ENCODE measurements at regions not wholly inside any gene's neighbourhood (a gene's known extent, or its start where the extent isn't known, plus 50 kb on each side); places are given as distances from the start of the nearest gene placed in this dataset.

GRCh38 chr3:191912616-191913204, 451.7 kb downstream of the PYDC2 start:
- Histone ChIP-seq H2AFZ (ENCODE audit: insufficient read depth, low read depth, low read length, poor library complexity, severe bottlenecking) (no peak overlapping the region), H3K4me3 (replicated peaks in 1 of 3; ENCODE audit: low read depth in 2 of 3, low read length in 3 of 3) (no peak overlapping the region), H3K9ac (ENCODE audit: insufficient read depth, low read length, poor library complexity, severe bottlenecking) (no peak overlapping the region), H3K27me3 (ENCODE audit: control insufficient read depth in 2 of 2, insufficient read depth in 2 of 2, low read length in 2 of 2) (no peaks in the 10 kb centered on the region), H3K4me1 (ENCODE audit: control insufficient read depth in 1 of 2, insufficient read depth in 2 of 2, low read length in 2 of 2) (no peaks in the 10 kb centered on the region), H3K79me2 (ENCODE audit: insufficient read depth, low read length) (no peaks in the 10 kb centered on the region), H3K27ac (ENCODE audit: low read depth in 1 of 2, low read length in 2 of 2) (no peak overlapping the region), H4K20me1 (ENCODE audit: insufficient read depth, low read length) (no peaks in the 10 kb centered on the region), H3K9me3 (replicated peaks in 1 of 2; ENCODE audit: control insufficient read depth in 1 of 2, insufficient read depth in 1 of 2, low read length in 2 of 2) (peaks cover 0 to 3% of the 10 kb centered on the region in 2 donors), H3K36me3 (replicated peaks in 1 of 2; ENCODE audit: control insufficient read depth in 1 of 2, insufficient read depth in 2 of 2, low read length in 2 of 2) (no peaks in the 10 kb centered on the region), H3K4me2 (replicated peaks; ENCODE audit: extremely low read depth, low read length, poor library complexity, severe bottlenecking) (no peak overlapping the region)
- Mint-ChIP-seq H3K27me3 (ENCODE audit: low read depth in 3 of 3) (no peaks in the 10 kb centered on the region), H3K4me3 (no peak overlapping the region), H3K9me3 (peaks cover 0 to 7% (median 3%) of the 10 kb centered on the region in 7 donors), H3K27ac (no peak overlapping the region), H3K4me1 (no peaks in the 10 kb centered on the region), H3K36me3 (no peaks in the 10 kb centered on the region)
- intact Hi-C loops (cut with micrococcal nuclease) = no loop called here
- TF ChIP-seq CTCF (IDR thresholded peaks at IDR 0.05) = no peak
- no peak for DNase-seq
- 89% methylated on average over 8 of the region's 11 CpGs for WGBS (ENCODE audit: insufficient coverage)

GRCh38 chr3:191915712-191916111, 454.7 kb downstream of the PYDC2 start:
- H3K4me1 Mint-ChIP-seq = no peaks in the 10 kb centered on the region
- WGBS (ENCODE audit: insufficient coverage) = no CpG with 5 or more reads among the region's 2 CpGs

More at GRCh38 chr3:191915712-191916111, 454.7 kb downstream of the PYDC2 start:
- H3K36me3 ChIP-seq (replicated peaks in 1 of 2; ENCODE audit: control insufficient read depth in 1 of 2, insufficient read depth in 2 of 2, low read length in 2 of 2) = no peaks in the 10 kb centered on the region
- Mint-ChIP-seq H3K9me3 (peaks cover 0 to 12% (median 5%) of the 10 kb centered on the region in 7 donors), H3K36me3 (no peaks in the 10 kb centered on the region), H3K27ac (no peak overlapping the region), H3K27me3 (ENCODE audit: low read depth in 3 of 3) (no peaks in the 10 kb centered on the region), H3K4me3 (no peak overlapping the region)
- TF ChIP-seq CTCF (IDR thresholded peaks at IDR 0.05) = no peak
- H3K9ac ChIP-seq (ENCODE audit: insufficient read depth, low read length, poor library complexity, severe bottlenecking) = no peak overlapping the region
- H3K4me3 ChIP-seq (replicated peaks in 1 of 3; ENCODE audit: low read depth in 2 of 3, low read length in 3 of 3) = no peak overlapping the region
- H3K9me3 ChIP-seq (replicated peaks in 1 of 2; ENCODE audit: control insufficient read depth in 1 of 2, insufficient read depth in 1 of 2, low read length in 2 of 2) = peaks cover 6 to 7% of the 10 kb centered on the region in 2 donors
- H4K20me1 ChIP-seq (ENCODE audit: insufficient read depth, low read length) = no peaks in the 10 kb centered on the region
- no peak overlapping the region for H3K27ac ChIP-seq (ENCODE audit: low read depth in 1 of 2, low read length in 2 of 2)
- H3K79me2 ChIP-seq (ENCODE audit: insufficient read depth, low read length) = no peaks in the 10 kb centered on the region
- no peak overlapping the region for H2AFZ ChIP-seq (ENCODE audit: insufficient read depth, low read depth, low read length, poor library complexity, severe bottlenecking)
- intact Hi-C loops (cut with micrococcal nuclease) = no loop called here
- no peak overlapping the region for H3K4me2 ChIP-seq (replicated peaks; ENCODE audit: extremely low read depth, low read length, poor library complexity, severe bottlenecking)
- H3K4me1 ChIP-seq (ENCODE audit: control insufficient read depth in 1 of 2, insufficient read depth in 2 of 2, low read length in 2 of 2) = no peaks in the 10 kb centered on the region
- no peaks in the 10 kb centered on the region for H3K27me3 ChIP-seq (ENCODE audit: control insufficient read depth in 2 of 2, insufficient read depth in 2 of 2, low read length in 2 of 2)
- DNase-seq = no peak

All from CD14-positive monocyte (primary cell).